HepG2 (cell line): ENCODE measurements at regions not wholly inside any gene's neighbourhood (a gene's known extent, or its start where the extent isn't known, plus 50 kb on each side); places are given as distances from the start of the nearest gene placed in this dataset.

ENCODE experiments used
- CTCF ChIP-seq: sonication (generic); formaldehyde crosslinking; IDR thresholded peaks from 2 replicates; pipeline ENCODE4 v1.5.0; 2020; ENCODE audit warnings: mild to moderate bottlenecking, missing genetic modification reagents, moderate library complexity
- ELF1 ChIP-seq: sonication (generic); formaldehyde crosslinking; IDR thresholded peaks from 2 replicates; pipeline ENCODE4 v1.4.0; 2020; ENCODE audit warnings: missing genetic modification reagents
- GABPB1 ChIP-seq: IDR thresholded peaks from 2 replicates; pipeline ENCODE4 v1.6.1; 2016; ENCODE audit warnings: mild to moderate bottlenecking, missing genetic modification reagents, moderate library complexity, missing compliant biosample characterization
- KLF11 ChIP-seq: IDR thresholded peaks from 2 replicates; pipeline ENCODE4 v1.6.1; 2016; ENCODE audit warnings: missing compliant biosample characterization
- NFIC ChIP-seq: IDR thresholded peaks from 2 replicates; pipeline ENCODE4 v1.6.1; 2012; ENCODE audit warnings: mild to moderate bottlenecking, low read length, inconsistent platforms
- PAWR ChIP-seq: sonication (generic); formaldehyde crosslinking; IDR thresholded peaks from 2 replicates; pipeline ENCODE4 v1.4.0; 2020; ENCODE audit warnings: missing genetic modification reagents, mild to moderate bottlenecking, borderline replicate concordance
- PHF8 ChIP-seq: sonication (generic); formaldehyde crosslinking; IDR thresholded peaks from 2 replicates; pipeline ENCODE4 v1.5.0; 2020; ENCODE audit warnings: missing genetic modification reagents
- POLR2A ChIP-seq, 2 experiments: IDR thresholded peaks; 2 replicates each; pipeline ENCODE4 v1.6.1; 2011; ENCODE audit warnings: low read depth in 2 of 2, low read length in 2 of 2, mild to moderate bottlenecking in 1 of 2, moderate library complexity in 1 of 2; ENCODE audit not compliant: insufficient read depth in 1 of 2
- POLR2AphosphoS2 ChIP-seq: IDR thresholded peaks from 2 replicates; pipeline ENCODE4 v1.6.1; 2011; ENCODE audit warnings: low read depth, low read length, improper control_type of control experiment
- RFX5 ChIP-seq: IDR thresholded peaks from 2 replicates; pipeline ENCODE4 v1.6.1; 2011; ENCODE audit warnings: low read depth, low read length, improper control_type of control experiment
- TF ChIP-seq, protein P1 (sequence below): sonication (generic); formaldehyde crosslinking; IDR thresholded peaks from 2 replicates; pipeline ENCODE4 v1.8.0; 2022; ENCODE audit warnings: low read depth, missing genetic modification reagents

GRCh38 chr7:98681951-98682350 lies 64.9 kb downstream of the NPTX2 start:
- no peak for TF ChIP-seq CTCF
- no peak for TF ChIP-seq RFX5
- no peak for TF ChIP-seq GABPB1 (CRISPR knock-in tag)
- no peak for TF ChIP-seq KLF11 (CRISPR knock-in tag)
- TF ChIP-seq PHF8 (CRISPR knock-in tag) = no peak
- no peak for TF ChIP-seq POLR2AphosphoS2
- no peak for TF ChIP-seq POLR2A (IDR thresholded peaks at IDR 0.05; ENCODE audit: insufficient read depth in 1 of 2, low read depth in 2 of 2, low read length in 2 of 2)
- no peak for TF ChIP-seq PAWR (CRISPR knock-in tag)
- TF ChIP-seq, protein P1, sequence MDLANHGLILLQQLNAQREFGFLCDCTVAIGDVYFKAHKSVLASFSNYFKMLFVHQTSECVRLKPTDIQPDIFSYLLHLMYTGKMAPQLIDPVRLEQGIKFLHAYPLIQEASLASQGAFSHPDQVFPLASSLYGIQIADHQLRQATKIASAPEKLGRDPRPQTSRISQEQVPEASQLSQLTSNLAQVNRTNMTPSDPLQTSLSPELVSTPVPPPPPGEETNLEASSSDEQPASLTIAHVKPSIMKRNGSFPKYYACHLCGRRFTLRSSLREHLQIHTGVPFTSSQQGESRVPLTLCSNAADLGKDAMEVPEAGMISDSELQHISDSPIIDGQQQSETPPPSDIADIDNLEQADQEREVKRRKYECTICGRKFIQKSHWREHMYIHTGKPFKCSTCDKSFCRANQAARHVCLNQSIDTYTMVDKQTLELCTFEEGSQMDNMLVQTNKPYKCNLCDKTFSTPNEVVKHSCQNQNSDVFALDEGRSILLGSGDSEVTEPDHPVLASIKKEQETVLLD (CRISPR knock-in tag) = no peak
- TF ChIP-seq NFIC = no peak
- TF ChIP-seq ELF1 (CRISPR knock-in tag) = no peak
